IMR-90 (cell line): ENCODE measurements at regions not wholly inside any gene's neighbourhood (a gene's known extent, or its start where the extent isn't known, plus 50 kb on each side); places are given as distances from the start of the nearest gene placed in this dataset.
A peak's percentile ranks its signal among the peaks of the same experiment; 100 is the strongest.

Experiments used
- POLR2A ChIP-seq: IDR thresholded peaks from 2 replicates; pipeline ENCODE4 v1.6.1; 2012; ENCODE audit warnings: mild to moderate bottlenecking, low read depth, low read length
- RAD21 ChIP-seq: IDR thresholded peaks from 2 replicates; pipeline ENCODE4 v1.6.1; 2012; ENCODE audit warnings: low read length, improper control_type of control experiment
- TF ChIP-seq, protein P1 (sequence below): conservative IDR thresholded peaks from 2 replicates; pipeline ENCODE4 v1.5.1; 2012; ENCODE audit warnings: mild to moderate bottlenecking, low read depth, low read length, improper control_type of control experiment

GRCh38 chr11:119533921-119534736 lies 111.2 kb upstream of the THY1 start:
- TF ChIP-seq, protein P1, sequence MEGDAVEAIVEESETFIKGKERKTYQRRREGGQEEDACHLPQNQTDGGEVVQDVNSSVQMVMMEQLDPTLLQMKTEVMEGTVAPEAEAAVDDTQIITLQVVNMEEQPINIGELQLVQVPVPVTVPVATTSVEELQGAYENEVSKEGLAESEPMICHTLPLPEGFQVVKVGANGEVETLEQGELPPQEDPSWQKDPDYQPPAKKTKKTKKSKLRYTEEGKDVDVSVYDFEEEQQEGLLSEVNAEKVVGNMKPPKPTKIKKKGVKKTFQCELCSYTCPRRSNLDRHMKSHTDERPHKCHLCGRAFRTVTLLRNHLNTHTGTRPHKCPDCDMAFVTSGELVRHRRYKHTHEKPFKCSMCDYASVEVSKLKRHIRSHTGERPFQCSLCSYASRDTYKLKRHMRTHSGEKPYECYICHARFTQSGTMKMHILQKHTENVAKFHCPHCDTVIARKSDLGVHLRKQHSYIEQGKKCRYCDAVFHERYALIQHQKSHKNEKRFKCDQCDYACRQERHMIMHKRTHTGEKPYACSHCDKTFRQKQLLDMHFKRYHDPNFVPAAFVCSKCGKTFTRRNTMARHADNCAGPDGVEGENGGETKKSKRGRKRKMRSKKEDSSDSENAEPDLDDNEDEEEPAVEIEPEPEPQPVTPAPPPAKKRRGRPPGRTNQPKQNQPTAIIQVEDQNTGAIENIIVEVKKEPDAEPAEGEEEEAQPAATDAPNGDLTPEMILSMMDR, result peak; percentile 59
- TF ChIP-seq POLR2A (no peak), RAD21 (peak; percentile 54)
